Glomerular visceral epithelial cell (primary cell): ENCODE measurements at regions not wholly inside any gene's neighbourhood (a gene's known extent, or its start where the extent isn't known, plus 50 kb on each side); places are given as distances from the start of the nearest gene placed in this dataset.
"Not testable (repeated sequence)": the region's sequence is repeated elsewhere in the genome, so short reads cannot be mapped to it uniquely, and the experiment has no call there.

ENCODE experiments used
- DNase-seq: peaks from one replicate; pipeline ENCODE4 v3.0.0-alpha.2; 2016; ENCODE audit errors: extremely low spot score

DNA sequence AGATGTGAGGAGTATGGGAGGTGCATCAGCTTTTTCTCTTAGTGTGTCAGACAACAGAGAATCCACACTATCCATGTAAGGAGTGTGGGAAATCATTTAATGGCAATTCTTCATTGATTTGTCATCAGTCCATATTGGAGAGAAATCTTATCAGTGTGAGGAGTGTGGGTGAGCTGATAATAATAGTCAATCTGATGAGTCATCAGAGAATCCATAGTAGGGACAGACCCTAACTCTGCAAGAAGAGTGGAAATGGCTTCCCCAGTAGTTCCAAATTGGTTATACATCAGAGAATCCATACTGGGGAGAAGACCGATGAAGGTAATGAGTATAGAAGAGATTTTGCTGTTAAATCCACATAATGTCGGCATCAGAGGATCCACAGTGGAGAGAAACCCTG is 150.5 kb upstream of the THUMPD2 start:
- no peak for DNase-seq

DNA sequence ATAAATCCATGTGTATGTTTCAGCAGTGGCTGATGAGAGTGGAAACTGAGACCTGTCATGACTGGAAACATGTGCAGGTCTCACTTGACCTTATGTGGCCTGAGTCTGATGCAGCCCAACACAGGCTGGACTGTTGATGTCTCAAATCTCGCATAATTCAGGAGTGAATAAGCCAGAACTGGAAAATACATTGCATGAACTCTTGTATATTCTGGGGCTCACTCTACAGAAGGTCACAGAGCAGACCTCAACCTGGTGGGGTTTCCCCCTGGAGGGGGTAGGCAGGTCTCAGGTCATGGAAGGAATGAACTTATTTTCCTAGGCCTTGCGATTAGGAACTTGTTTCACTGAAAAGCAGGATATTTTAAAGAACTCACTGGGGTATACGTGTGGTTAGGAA is 146.3 kb upstream of the THUMPD2 start:
- no peak for DNase-seq

DNA sequence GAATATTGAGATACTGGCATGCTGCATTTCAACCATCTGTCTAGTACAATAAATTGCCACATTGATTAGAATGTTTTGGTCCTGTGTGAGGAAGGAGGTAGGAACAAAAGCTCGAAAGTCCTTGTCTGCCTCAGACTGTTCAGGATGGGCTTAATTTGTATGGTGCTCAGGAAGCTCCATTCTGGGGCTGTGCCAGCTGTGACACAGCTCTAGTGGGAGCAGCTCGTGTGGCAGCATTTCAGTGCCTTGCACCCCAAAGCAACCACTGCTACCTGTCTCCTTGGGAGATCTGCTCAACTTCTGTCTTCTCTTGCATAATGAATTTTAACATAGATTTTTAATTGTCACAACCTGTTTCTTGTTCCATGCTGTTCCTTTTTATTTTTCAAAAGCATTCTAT is 144.4 kb upstream of the THUMPD2 start:
- no peak for DNase-seq

DNA sequence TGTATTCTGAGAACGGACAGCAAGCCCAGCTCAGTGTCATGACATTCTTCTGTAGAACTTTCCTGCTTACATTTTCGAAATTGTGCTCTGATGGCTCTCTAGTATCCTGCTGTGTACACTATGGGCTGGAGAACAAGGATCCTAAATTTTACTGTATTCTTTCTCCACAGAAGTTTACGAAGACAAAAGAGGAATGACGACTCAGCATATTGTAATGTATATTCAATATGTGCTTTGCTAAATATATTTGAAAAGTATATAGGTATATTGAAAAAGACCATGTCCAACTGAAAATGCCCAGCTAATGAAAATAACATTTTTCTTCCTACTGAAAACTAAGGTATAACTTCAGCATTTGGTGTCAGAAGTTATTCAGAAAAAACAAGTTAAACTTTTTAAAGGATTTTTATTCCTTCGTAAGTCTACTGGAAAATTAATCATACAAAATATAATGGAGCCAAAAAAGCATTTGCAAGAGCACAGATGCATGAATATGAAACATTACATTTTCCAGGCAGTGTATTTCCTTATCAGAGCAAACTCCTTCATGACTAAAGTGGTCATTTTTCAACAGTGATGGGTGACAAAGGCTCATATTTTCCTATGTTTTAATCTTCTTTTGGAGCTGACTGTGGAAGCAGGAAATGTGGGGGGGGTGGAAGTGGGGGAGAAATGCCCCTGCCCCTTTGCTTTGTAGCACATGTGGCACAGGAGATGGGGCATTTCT is 143.8 kb upstream of the THUMPD2 start:
- DNase-seq, result no peak

DNA sequence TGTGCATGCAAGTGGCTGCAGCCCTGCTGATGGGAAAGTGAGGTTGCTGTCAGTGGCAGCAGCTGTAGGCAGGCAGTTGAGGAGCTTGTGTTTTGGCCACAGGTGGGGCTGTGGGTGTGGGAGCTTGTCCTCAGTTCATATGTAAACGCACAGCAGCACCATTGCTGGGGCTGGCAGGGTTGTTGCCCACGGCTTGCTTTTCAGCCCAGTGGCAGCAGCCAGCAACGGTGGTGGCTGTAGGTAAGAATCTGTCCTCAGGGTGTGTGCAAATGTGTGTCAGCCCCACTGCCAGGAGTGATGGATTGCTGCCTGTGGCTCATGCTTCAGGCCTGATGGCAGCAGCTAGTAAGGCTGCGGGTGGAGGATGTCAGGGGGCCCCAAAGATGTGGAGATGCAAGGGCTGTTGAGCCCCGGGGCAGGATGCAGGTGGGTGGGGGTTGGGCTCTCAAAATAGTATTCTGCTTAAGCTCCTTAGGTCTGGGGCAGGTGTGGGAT is 141.3 kb upstream of the THUMPD2 start:
- no peak for DNase-seq

DNA sequence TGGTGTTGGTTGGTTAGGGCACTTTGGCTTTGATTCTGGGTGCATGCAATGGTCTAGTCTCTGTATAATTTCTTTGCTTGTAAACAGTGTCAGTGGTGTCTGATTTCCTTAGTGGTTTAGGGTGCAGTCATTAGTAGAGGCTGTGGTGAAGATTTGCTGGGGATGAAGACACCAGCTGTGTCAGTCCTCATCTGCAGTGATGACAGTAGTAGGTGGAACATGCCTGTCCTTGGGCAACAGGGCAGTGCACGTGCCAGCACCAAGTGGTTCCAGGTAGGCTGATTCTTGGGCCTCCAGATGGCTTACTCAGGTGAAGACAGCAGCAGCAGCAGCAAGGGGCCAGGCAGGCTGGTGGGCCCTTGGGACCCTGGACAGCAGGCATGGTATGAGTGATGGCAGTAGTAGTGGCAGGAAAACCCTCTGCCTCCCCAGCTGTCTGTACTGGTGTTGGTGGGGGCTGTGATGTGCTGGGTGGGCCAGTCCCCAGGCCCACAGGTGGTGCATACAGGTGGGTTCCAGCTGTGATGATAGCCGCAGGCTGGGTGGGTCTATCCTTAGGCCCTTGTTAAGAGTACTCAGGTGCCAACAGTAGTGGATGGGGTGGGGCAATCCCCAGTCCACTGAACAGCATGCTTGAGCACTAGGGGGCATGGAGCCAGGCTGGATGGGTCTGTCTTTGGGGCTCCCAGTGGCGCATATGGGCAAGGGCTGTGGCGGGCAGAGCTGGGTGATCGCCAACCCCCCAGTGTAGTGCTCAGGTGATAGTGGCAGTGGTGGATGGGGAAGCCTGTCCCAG is 140.7 kb upstream of the THUMPD2 start:
- DNase-seq, result no peak

DNA sequence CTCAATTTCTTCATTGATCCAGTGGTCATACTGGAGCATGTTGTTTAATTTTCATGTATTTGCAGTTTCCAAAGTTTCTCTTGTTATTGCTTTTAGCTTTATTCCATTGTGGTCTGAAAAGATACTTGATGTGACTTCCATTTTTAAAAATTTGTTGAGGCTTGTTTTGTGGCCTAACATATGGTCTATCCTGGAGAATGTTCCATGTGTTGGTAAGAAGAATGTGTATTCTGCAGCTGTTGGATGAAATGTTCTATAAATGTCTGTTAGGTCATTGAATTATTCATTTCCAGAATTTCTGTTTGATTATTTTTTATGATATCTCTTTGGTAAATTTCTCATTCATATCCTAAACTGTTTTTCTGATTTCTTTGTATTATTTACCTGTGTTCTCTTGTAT is 139.8 kb upstream of the THUMPD2 start:
- no peak for DNase-seq

DNA sequence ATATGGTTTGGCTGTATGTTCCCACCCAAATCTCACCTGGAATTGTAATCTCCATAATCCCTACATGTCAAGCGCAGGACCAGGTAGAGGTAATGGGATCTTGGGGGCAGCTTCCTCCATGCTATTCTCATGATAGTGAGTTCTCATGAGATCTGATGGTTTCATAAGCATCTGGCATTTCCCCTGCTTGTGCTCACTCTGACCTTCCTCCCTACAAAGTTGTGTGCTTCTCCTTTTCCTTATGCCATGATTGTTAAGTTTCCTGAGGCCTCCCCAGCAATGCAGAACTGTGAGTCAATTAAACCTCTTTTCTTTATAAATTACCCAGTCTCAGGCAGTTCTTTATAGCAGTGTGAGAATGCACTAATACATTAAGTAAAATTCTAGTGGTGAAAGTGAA is 138.3 kb upstream of the THUMPD2 start:
- DNase-seq, result not testable (repeated sequence)

DNA sequence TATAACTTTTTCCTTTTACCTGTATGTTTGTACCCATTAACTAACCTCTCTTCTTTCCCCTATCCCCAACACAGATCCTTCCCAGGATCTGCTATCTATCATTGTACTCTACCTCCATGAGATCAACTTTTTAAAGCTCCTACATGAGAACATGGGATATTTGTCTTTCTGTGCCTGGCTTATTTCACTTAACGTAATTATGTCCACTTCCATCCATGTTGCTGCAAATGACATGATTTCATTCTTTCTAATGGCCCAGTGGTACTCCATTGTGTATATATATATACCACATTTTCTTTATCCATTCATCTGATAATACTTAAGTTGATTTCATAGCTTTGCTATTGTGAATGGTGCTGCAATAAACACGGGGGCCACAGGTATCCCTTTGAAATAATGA is 135.9 kb upstream of the THUMPD2 start:
- DNase-seq, result no peak

DNA sequence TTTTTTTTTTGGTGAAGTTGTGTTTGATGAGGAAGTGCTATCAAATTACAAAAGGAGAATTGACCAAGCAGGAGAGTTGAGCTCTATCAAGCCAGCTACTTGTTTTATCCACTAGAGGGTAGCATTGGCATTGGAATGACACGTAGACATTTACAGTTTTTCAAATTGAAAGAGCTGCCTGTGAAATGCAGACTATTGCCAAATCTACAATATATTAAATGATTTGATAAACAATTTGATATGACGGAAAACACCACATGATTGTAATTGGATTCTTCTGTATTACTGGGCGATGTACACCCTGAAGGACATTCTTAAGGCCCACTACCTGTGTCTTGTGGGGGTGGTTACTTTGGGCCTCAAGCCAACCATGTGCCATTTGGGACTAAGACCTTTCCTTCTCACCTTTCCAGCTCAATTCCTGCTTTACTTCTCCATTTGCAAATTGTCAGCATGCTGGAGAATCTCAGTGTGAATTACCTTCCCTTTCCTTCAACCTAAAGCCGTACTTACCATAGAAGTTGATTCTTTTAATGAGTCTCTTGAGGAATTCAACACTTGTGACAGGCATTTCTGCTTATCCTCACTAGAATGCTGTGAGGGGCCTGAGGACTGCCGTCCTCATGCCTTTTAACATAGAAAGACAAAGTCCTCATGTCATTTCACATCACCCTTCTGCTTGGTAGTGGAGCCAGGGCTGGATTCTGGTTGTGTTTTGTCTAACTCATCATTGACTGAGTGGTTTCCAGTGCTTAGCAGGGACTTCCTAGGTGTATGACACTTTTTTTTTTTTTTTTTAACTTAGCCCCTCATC is 134.8 kb upstream of the THUMPD2 start:
- peak; percentile 61 for DNase-seq

DNA sequence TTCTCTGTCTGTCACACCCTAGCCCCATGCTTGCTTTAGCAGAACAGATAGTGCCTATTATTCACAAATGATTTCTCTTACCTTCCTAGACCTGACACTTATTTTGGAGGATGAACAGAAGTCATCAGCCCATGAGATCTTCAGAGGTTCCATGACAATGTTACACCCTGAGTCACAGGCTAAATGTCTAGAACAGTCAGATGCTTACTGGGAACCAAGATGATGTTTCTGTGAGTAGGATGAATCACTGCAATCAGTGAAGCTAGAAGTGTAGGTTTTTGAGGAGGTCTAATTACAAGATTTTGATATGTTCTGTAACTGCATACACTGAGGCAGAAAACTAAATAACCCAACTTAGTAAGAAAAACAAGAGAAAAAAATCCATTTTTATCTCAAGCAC is 123.0 kb upstream of the THUMPD2 start:
- peak; percentile 52 for DNase-seq

DNA sequence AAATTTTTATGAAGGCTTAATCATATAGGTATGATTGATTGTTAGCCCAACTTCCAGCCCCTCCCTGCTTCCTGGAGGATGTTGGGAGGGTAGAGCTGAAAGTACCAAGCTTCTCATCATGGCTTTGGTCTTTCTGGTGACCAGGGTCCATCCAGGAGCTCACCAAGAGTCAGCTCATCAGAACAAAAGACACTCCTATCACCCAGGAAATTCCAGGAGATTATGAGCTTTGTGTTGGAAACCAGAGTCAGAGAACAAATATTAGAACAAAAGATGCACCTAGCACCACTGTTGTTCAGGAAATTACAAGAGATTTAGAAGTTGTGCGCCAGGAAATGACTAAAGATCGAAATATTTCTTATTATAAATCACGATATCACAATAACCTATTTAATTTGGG is 119.9 kb upstream of the THUMPD2 start:
- DNase-seq, result no peak

DNA sequence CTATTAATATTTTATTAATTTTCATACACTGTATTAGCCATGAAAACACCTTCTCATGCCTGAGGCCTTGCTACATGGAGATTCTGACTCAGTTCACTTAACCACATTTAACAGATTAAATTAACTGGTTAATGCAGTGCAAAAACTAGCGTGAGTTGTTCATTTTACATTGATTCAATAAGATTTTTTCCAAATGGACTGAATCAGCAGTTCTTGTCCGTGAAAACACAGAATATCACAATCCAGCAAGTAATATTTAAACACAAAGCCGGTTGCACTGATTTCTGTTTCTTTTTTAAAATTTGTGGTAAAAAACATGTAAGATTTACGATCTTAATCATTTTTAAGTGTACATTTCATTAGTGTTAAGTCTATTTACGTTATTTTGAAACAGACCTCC is 118.2 kb upstream of the THUMPD2 start:
- DNase-seq, result no peak

DNA sequence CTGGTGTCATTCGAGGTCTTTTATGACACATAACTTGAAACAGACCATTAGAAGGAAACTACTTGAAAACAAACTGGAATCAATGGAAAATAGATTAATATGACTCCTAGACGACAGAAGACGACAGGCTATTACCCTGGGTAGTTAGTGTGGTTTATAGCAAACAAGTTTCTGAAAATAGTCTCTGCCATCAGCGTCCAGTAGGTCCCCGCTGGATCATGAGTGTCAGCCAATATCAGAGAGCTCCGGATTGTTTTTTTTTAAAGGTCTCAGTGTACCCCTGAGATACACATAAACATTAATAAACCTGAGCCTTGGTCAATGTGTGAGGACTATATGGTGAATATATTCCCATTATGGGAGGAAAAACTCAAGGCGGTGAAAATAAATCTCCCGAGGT is 115.0 kb upstream of the THUMPD2 start:
- no peak for DNase-seq

DNA sequence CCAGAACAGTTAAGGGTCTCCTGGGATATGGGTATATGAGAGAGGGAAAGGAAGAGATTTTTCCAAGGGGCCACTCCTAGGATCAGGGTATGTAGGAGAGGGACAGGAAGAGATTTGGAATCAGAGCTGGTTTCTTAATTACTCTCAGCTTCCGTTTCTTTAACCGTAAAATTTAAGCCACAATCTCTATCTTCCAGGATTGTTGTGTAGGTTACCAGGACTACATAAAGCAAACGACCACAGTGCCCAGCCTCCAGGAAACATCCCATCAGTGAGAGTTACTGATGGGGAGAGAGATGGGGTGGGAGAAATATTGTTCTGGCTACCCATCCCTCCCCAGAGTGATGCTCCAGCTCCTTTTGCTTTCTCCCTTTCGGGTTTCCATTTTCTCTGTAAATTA is 114.6 kb upstream of the THUMPD2 start:
- no peak for DNase-seq

DNA sequence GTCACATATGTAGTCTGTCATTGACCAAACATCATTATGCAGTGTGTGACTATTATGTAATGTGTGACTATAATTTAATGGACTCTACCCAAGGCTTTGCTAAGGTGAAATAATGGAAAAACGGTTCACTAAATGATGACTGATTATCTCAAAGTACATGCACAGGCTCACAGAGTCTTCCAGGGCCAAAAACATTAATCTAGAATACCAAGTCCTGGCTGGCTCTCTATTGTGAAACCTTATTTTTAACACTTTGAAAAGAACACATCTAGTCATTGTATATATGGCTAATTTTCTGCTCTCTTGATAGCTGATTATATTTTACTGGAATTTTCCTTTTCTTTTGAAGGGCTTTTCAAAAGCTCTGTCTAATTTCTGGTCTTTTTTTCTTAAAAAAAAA is 102.9 kb upstream of the THUMPD2 start:
- DNase-seq, result no peak

DNA sequence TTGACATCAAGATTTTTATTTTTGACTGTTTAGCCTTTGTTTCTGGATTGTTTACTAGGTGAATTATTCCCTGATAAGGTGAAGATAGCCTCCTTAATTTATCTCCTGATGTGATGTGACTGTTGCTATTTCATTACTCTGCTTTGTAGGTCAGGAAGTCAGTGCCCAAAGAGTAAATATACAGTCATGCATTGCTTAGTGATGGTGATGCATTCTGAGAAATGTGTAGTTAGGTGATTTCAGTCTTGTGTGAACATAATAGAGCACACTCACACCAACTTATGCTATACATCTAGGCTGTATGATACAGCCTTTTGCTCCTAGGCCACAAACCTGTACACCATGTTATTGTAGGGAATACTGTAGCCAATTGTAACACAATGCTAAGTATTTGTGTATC is 102.4 kb upstream of the THUMPD2 start:
- no peak for DNase-seq

DNA sequence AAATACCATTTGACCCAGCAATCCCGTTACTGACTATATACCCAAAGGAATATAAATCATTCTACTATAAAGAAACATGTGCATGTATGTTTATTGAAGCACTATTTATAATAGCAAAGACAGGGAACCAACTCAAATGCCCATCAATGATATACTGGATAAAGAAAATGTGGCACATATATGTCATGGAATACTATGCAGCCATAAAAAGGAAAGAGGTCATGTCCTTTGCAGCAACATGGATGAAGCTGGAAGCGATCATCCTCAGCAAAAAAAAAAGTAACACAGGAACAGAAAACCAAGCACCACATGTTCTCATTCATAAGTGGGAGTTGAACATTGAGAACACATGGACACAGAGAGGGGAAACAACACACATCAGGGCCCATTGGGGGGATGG is 99.9 kb upstream of the THUMPD2 start:
- not testable (repeated sequence) for DNase-seq

DNA sequence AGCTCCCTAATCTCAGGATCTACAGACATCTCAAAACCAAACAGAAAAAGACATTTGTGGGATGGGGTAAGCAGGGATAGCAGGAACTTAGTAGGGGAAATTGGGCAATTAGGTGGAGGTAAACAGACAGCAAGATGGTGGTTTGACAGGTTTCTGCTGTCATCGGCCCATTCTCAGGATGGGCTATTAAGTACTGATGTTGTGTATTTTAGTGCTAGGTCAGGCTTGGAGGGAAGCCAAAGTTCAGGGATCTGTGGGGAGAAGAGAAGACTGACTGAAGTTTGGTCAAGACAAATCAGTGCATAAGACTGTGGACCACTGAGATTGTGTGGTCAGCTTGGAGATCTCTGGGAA is 96.8 kb upstream of the THUMPD2 start:
- DNase-seq, result no peak

DNA sequence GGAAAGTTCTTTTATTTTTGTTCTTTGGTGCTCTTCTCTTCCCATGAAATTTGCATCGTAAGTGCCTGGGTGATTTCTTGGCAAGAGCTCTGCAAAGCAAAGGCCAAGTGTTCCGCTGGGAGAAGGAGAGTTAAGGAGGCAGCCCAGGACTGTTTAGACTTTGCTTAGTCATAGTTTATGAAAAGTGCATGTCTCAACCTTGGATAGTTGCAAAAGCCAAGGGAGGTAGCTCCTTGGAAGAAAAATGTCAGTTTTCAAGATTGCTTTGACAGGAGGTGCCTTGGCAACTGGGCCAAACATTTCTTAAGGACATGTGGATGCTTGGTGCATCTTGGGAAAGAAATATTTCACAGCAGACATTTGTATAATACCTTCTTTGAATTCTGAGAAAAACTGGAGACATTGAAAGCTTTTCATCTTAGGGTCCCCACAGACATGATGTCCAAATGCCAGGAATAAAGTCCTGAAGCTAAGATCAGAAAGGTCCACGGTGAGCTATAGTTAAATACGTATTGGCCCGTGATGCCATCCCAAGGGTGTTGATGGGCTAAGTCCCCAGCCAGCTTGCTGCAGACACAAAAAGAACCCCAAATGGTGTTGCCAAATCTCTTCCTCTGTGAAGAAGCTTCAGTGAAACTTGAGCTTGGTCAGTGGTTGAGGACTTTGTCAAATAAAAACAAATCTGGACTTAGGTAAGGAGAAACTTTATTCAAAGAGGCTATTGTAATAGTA is 96.3 kb upstream of the THUMPD2 start:
- DNase-seq, result peak; percentile 11

DNA sequence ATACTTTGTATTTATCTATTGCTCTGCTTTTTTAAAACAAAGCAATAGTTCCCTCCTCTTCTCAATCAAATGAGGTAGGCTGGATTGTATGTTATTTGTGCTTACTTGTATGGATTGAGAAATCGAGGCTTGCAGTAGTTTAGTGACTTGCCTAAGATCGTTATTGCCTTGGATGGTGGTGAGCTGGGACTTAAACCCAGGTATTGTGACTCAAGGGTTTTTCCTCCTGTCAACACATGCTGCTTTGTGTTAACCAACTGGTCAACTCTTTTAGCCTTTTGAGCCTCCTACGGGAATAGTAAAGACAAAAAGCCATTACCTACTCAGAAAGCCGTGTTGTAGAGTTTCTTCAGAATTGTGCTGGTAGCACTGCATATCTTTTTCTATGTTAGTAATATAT is 95.2 kb upstream of the THUMPD2 start:
- no peak for DNase-seq

DNA sequence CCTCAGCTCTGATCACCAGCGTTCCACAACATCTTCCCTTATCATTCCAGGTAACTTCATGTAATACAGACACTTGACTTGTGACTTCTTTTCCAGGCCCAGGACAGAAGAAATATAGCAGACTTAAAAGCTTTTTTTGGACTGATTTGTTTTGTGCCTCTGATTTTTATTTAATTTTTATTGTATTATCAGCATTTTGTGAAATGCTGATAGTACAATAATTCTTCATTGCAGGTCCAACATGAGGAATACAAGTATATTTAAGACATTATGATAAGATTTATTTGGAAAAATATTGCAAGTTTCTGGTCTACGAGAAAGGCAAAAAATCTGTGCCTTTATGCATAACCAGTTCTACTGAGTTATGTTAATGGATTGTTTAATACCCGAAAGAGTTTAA is 94.5 kb upstream of the THUMPD2 start:
- no peak for DNase-seq
